ENCODE measurements at regions not wholly inside any gene's neighbourhood (a gene's known extent, or its start where the extent isn't known, plus 50 kb on each side); places are given as distances from the start of the nearest gene placed in this dataset.

GRCh38 chr5:106420102-106420501 is 1250.6 kb downstream of the EFNA5 start:
- no peak overlapping the region for H3K4me3 Mint-ChIP-seq
- no peaks in the 10 kb centered on the region for H3K4me1 Mint-ChIP-seq

GRCh38 chr5:106418196-106418595 is 1252.5 kb downstream of the EFNA5 start:
- DNase-seq, result no peak
- no peak overlapping the region for H3K27ac Mint-ChIP-seq
- H3K9me3 Mint-ChIP-seq, result no peaks in the 10 kb centered on the region
- no peaks in the 10 kb centered on the region for H3K4me1 Mint-ChIP-seq
- H3K36me3 Mint-ChIP-seq (ENCODE audit: low read depth), result no peaks in the 10 kb centered on the region
- TF ChIP-seq CTCF (IDR thresholded peaks at IDR 0.05), result no peak
- no peak overlapping the region for H3K4me3 Mint-ChIP-seq
- H3K27me3 Mint-ChIP-seq (ENCODE audit: low read depth, poor library complexity), result peaks cover 6% of the 10 kb centered on the region

More at GRCh38 chr5:106420102-106420501, 1250.6 kb downstream of the EFNA5 start:
- no peak overlapping the region for H3K27ac Mint-ChIP-seq
- H3K27me3 Mint-ChIP-seq (ENCODE audit: low read depth, poor library complexity), result peaks cover 6% of the 10 kb centered on the region
- TF ChIP-seq CTCF (IDR thresholded peaks at IDR 0.05), result no peak
- H3K36me3 Mint-ChIP-seq (ENCODE audit: low read depth), result no peaks in the 10 kb centered on the region
- DNase-seq, result no peak
- no peaks in the 10 kb centered on the region for H3K9me3 Mint-ChIP-seq

- TF ChIP-seq CTCF (IDR thresholded peaks at IDR 0.05), result no peak
- Mint-ChIP-seq H3K4me3 (no peak overlapping the region), H3K36me3 (ENCODE audit: low read depth) (no peaks in the 10 kb centered on the region), H3K27me3 (ENCODE audit: low read depth, poor library complexity) (peaks cover 6% of the 10 kb centered on the region), H3K27ac (no peak overlapping the region), H3K9me3 (no peaks in the 10 kb centered on the region), H3K4me1 (no peaks in the 10 kb centered on the region)
- DNase-seq, result no peak
Measured at GRCh38 chr5:106417566-106417965, 1253.2 kb downstream of the EFNA5 start.

GRCh38 chr5:106417163-106417562 is 1253.6 kb downstream of the EFNA5 start:
- H3K4me3 Mint-ChIP-seq, result no peak overlapping the region
- no peak for TF ChIP-seq CTCF (IDR thresholded peaks at IDR 0.05)

GRCh38 chr5:106415541-106415940 is 1255.2 kb downstream of the EFNA5 start:
- no peak for DNase-seq
- H3K27me3 Mint-ChIP-seq (ENCODE audit: low read depth, poor library complexity), result peaks cover 6% of the 10 kb centered on the region
- H3K4me1 Mint-ChIP-seq, result no peaks in the 10 kb centered on the region
- no peaks in the 10 kb centered on the region for H3K36me3 Mint-ChIP-seq (ENCODE audit: low read depth)
- no peak overlapping the region for H3K27ac Mint-ChIP-seq
- no peak for TF ChIP-seq CTCF (IDR thresholded peaks at IDR 0.05)
- H3K4me3 Mint-ChIP-seq, result no peak overlapping the region
- no peaks in the 10 kb centered on the region for H3K9me3 Mint-ChIP-seq

More at GRCh38 chr5:106417163-106417562, 1253.6 kb downstream of the EFNA5 start:
- no peak overlapping the region for H3K27ac Mint-ChIP-seq
- no peaks in the 10 kb centered on the region for H3K36me3 Mint-ChIP-seq (ENCODE audit: low read depth)
- peaks cover 6% of the 10 kb centered on the region for H3K27me3 Mint-ChIP-seq (ENCODE audit: low read depth, poor library complexity)
- DNase-seq, result no peak
- no peaks in the 10 kb centered on the region for H3K9me3 Mint-ChIP-seq
- H3K4me1 Mint-ChIP-seq, result no peaks in the 10 kb centered on the region

GRCh38 chr5:106414342-106414741 is 1256.4 kb downstream of the EFNA5 start:
- TF ChIP-seq CTCF (IDR thresholded peaks at IDR 0.05), result no peak
- H3K36me3 Mint-ChIP-seq (ENCODE audit: low read depth), result no peaks in the 10 kb centered on the region
- peaks cover 4% of the 10 kb centered on the region for H3K27me3 Mint-ChIP-seq (ENCODE audit: low read depth, poor library complexity)
- H3K27ac Mint-ChIP-seq, result no peak overlapping the region
- DNase-seq, result no peak
- no peaks in the 10 kb centered on the region for H3K4me1 Mint-ChIP-seq
- H3K4me3 Mint-ChIP-seq, result no peak overlapping the region
- no peaks in the 10 kb centered on the region for H3K9me3 Mint-ChIP-seq

Data from nephron progenitor cell (in vitro differentiated cells).